BE2C (cell line): ENCODE measurements at regions not wholly inside any gene's neighbourhood (a gene's known extent, or its start where the extent isn't known, plus 50 kb on each side); places are given as distances from the start of the nearest gene placed in this dataset.

Experiments used
- DNase-seq: peaks from one replicate; pipeline ENCODE4 v3.0.0-alpha.2; 2020
- H3K27me3 ChIP-seq: fragments of 250-450 bp; sonication (Bioruptor Pico); 2 replicates; pipeline ENCODE4 v1.5.1; 2020; ENCODE audit warnings: mild to moderate bottlenecking
- H3K36me3 ChIP-seq: fragments of 250-450 bp; sonication (Bioruptor Pico); 2 replicates; pipeline ENCODE4 v1.5.1; 2020; ENCODE audit warnings: mild to moderate bottlenecking
- H3K4me1 ChIP-seq: fragments of 250-450 bp; sonication (Bioruptor Pico); 2 replicates; pipeline ENCODE4 v1.5.1; 2020
- H3K4me3 ChIP-seq: 2 replicates; pipeline ENCODE4 v1.5.1; 2011; ENCODE audit warnings: low read depth, low read length
- H3K9me3 ChIP-seq: fragments of 250-450 bp; sonication (Bioruptor Pico); 2 replicates; pipeline ENCODE4 v1.5.1; 2020
- CTCF ChIP-seq: IDR thresholded peaks from 2 replicates; pipeline ENCODE4 v1.5.1; 2012; ENCODE audit warnings: mild to moderate bottlenecking, low read depth, low read length

DNA sequence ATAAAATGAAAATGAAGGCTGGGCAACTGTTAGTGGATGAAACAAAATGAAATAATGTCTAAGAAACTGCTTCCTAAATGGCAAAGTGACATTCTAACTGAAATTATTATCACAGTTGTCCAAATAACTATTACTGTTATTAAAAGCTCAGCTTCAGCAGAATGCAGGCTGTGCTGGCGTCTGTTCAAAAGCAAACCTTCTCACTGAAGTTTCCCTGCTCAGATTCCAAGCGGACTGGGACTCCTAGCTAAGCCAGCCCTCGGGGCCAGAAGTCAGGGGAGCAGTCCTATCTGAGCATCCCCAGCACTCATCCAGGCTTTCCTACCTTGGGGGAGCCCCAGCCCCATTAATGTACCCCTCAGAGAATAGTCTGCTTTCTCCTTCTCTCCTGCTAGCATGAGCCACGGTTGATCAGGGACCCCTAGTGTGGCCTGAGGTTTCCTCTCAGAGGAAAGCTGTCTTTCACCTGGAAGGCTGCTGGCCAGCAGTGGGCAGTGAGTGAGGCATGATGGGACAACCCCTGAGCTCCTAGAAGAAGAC is 1167.3 kb downstream of the TBC1D22A start:
- H3K9me3 ChIP-seq = no peaks in the 10 kb centered on the region; the same call in 1 of the 2 replicates

GRCh38 chr22:47929073-47929472 is 1166.6 kb downstream of the TBC1D22A start:
- H3K4me1 ChIP-seq = no peaks in the 10 kb centered on the region
- H3K4me3 ChIP-seq = no peak overlapping the region
- no peaks in the 10 kb centered on the region for H3K36me3 ChIP-seq
- no peak for DNase-seq
- no peaks in the 10 kb centered on the region for H3K27me3 ChIP-seq
- H3K9me3 ChIP-seq = no peaks in the 10 kb centered on the region; the same call in 1 of the 2 replicates
- TF ChIP-seq CTCF = no peak

More for the DNA sequence above, 1167.3 kb downstream of the TBC1D22A start:
- Histone ChIP-seq H3K27me3 (no peaks in the 10 kb centered on the region), H3K4me3 (no peak overlapping the region), H3K36me3 (no peaks in the 10 kb centered on the region), H3K4me1 (no peaks in the 10 kb centered on the region)
- DNase-seq = no peak
- no peak for TF ChIP-seq CTCF

- Histone ChIP-seq H3K4me1 (no peaks in the 10 kb centered on the region), H3K27me3 (no peaks in the 10 kb centered on the region), H3K9me3 (no peaks in the 10 kb centered on the region; the same call in 1 of the 2 replicates), H3K36me3 (no peaks in the 10 kb centered on the region), H3K4me3 (no peak overlapping the region)
- TF ChIP-seq CTCF = no peak
- no peak for DNase-seq
These were observed 1166.2 kb downstream of the TBC1D22A start for GRCh38 chr22:47928631-47929030.

DNA sequence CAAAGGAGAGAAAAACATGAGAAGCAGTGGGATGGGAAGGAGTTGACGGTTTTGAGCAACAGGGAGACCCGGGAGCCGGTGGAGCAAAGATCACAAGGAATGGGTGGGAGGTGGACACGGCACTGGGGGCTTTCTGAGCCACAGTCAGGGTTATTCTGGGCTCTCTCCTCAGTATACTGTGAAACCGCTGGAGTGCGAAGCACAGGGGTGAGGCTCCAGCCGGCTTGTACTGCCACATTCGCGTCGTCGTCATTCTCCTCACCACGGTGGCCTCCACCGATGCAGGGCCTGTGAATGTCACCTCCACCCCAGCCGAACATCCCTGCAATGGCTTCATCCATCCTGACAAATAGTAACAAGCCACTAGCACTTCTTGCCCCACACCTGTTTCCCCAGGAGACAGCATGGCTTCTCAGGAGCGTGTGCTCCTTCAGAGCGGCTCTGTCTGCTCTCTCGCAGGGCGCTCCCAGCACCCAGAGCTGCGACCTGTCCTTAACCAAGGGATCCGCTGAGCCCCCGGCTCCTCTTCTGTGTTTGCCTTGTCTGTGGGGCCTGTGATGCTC is 1165.3 kb downstream of the TBC1D22A start:
- H3K4me1 ChIP-seq = no peaks in the 10 kb centered on the region

GRCh38 chr22:47923011-47923427 is 1160.6 kb downstream of the TBC1D22A start:
- Histone ChIP-seq H3K4me1 (no peaks in the 10 kb centered on the region), H3K36me3 (no peaks in the 10 kb centered on the region), H3K9me3 (peaks cover 6% of the 10 kb centered on the region), H3K27me3 (no peaks in the 10 kb centered on the region), H3K4me3 (no peak overlapping the region)
- DNase-seq = no peak
- no peak for TF ChIP-seq CTCF

More for the DNA sequence above, 1165.3 kb downstream of the TBC1D22A start:
- Histone ChIP-seq H3K27me3 (no peaks in the 10 kb centered on the region), H3K4me3 (no peak overlapping the region), H3K9me3 (no peaks in the 10 kb centered on the region; the same call in 1 of the 2 replicates), H3K36me3 (no peaks in the 10 kb centered on the region)
- TF ChIP-seq CTCF = no peak
- no peak for DNase-seq

DNA sequence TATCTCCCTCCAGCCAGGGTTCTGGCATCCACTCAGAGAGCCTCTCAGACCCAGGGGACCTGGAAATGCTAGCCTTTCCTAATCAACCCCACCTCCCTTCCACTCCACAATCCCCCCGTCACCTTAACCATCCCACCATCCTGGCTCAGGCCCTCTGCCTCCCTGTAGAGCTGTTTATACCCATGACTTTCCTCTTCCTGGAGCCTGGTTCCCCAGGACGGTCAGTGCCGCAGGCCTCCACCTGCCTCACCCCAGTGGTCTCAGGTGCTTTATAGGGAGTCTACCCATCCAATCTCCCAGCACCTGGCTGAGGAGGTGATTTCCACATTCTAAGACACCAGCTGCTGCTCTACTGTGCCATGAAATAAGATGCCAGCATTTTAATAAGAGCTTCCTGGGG is 1159.5 kb downstream of the TBC1D22A start:
- H3K36me3 ChIP-seq = no peaks in the 10 kb centered on the region
- H3K27me3 ChIP-seq = no peaks in the 10 kb centered on the region
- H3K4me3 ChIP-seq = no peak overlapping the region
- DNase-seq = no peak
- peaks cover 6% of the 10 kb centered on the region for H3K9me3 ChIP-seq
- no peaks in the 10 kb centered on the region for H3K4me1 ChIP-seq
- no peak for TF ChIP-seq CTCF
